ENCODE measurements at regions not wholly inside any gene's neighbourhood (a gene's known extent, or its start where the extent isn't known, plus 50 kb on each side); places are given as distances from the start of the nearest gene placed in this dataset.

- no peak for TF ChIP-seq GTF2F1 (IDR thresholded peaks at IDR 0.05; ENCODE audit: borderline replicate concordance, low read depth, low read length)
- no peak for TF ChIP-seq CTCF (IDR thresholded peaks at IDR 0.05; ENCODE audit: control extremely low read depth in 1 of 3, insufficient read depth in 1 of 3, low read depth in 1 of 3, low read length in 3 of 3)
- TF ChIP-seq RBBP5 (IDR thresholded peaks at IDR 0.05; ENCODE audit: borderline replicate concordance, low read depth, low read length), result no peak
- no peak for TF ChIP-seq EZH2 (IDR thresholded peaks at IDR 0.05; ENCODE audit: low read depth, low read length, severe bottlenecking)
- TF ChIP-seq SRF (IDR thresholded peaks at IDR 0.05; ENCODE audit: low read depth, low read length), result no peak
Measured at GRCh38 chr5:58087905-58088304, 372.0 kb downstream of the PLK2 start.

Measured in H1 (cell line).